LNCAP (cell line): ENCODE measurements at regions not wholly inside any gene's neighbourhood (a gene's known extent, or its start where the extent isn't known, plus 50 kb on each side); places are given as distances from the start of the nearest gene placed in this dataset.

Experiments
- TF ChIP-seq, protein P1 (sequence below): fragments of 450-650 bp; IDR thresholded peaks from 2 replicates; pipeline ENCODE4 v1.5.1; 2017; ENCODE audit warnings: mild to moderate bottlenecking

DNA sequence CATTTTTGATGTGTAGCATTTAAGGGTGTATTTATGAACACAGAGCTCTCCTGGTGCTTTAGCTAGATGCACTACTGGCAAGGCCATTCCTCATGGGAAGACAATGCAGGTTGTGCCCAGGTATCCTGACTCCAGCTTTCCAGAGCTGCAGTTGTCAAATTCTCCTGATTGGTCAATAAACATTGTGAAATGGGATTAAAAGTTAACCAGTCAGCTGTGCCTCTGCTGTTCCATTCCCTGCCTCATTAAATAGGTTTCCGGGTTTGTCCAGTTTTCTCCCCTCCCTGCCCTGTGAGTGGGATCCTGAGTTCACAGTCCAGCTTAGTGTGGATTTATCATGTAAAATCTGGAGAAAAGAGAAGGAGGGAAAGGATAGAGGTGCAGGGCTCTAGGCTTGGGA is 207.3 kb downstream of the SQOR start:
- TF ChIP-seq, protein P1, sequence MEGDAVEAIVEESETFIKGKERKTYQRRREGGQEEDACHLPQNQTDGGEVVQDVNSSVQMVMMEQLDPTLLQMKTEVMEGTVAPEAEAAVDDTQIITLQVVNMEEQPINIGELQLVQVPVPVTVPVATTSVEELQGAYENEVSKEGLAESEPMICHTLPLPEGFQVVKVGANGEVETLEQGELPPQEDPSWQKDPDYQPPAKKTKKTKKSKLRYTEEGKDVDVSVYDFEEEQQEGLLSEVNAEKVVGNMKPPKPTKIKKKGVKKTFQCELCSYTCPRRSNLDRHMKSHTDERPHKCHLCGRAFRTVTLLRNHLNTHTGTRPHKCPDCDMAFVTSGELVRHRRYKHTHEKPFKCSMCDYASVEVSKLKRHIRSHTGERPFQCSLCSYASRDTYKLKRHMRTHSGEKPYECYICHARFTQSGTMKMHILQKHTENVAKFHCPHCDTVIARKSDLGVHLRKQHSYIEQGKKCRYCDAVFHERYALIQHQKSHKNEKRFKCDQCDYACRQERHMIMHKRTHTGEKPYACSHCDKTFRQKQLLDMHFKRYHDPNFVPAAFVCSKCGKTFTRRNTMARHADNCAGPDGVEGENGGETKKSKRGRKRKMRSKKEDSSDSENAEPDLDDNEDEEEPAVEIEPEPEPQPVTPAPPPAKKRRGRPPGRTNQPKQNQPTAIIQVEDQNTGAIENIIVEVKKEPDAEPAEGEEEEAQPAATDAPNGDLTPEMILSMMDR, result no peak

DNA sequence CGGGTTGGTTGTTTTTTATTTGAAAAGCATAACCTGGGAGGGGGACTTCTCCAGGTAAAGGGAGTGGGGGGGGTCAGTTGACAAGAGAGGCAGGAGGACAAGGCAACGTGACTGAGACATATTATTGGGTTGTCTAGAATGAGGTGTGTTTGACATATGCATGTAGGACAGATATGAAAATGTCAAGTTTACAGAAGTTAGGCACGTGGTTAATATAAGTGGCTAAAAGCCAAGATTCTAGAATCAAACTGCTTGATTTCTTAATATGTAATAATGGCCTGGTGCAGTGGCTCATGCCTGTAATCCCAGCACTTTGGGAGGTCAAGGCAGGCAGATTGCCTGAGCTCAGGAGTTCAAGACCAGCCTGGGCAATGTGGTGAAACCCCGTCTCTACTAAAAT is 212.8 kb downstream of the SQOR start:
- TF ChIP-seq, protein P1, result no peak

DNA sequence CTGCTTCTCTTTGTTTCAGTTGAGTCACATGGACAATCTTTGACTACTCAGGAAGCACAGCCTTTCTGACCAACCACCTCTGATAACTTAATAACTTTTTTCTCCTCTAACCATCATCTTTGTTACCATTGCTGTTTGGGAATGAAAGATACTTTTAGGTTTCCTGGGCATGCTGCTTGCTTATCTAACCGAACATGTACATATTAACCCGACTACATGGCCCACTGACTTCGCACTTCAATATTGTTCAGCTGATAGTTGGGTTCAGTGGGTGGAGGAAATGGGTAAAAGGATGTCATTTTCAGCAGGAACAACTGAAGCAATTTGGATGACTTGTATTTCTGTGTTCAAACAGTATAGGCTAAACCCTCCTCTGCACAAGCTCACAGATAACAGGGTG is 214.3 kb downstream of the SQOR start:
- TF ChIP-seq, protein P1, result no peak

DNA sequence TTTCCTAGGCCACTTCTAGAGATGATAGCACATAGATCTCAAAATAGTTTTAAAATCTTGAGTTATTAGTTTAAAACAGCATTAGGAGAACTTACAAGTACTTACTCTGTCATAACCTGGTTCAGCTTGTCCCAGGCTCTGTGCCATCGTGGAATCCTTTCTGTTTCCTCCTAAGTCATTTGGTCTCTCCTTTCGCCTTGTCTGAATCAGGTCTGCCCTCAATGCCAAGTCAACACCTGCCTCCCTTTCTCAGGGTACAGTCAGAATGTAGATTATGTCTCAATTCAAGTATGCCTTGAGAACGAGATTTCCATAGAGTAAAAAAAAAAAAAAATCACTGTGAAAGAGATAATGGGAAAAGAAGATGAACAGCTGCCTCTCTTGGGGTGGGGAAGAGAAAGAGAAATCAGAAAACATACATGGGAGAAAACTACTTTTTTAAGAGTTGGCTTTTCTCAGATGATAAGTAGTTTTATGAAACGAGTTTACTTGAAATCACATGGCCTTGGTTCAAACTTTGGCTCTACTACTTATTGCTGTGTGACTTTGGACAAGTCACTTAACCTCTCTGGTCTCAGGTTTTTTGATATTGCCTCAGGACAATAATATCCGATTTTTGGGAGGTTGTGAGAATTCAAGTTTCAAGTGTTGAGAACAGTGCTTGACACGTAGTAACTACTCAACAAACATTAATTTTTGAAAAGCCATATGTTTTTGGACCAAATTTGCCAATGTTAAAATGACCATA is 219.8 kb downstream of the SQOR start:
- TF ChIP-seq, protein P1, result no peak

DNA sequence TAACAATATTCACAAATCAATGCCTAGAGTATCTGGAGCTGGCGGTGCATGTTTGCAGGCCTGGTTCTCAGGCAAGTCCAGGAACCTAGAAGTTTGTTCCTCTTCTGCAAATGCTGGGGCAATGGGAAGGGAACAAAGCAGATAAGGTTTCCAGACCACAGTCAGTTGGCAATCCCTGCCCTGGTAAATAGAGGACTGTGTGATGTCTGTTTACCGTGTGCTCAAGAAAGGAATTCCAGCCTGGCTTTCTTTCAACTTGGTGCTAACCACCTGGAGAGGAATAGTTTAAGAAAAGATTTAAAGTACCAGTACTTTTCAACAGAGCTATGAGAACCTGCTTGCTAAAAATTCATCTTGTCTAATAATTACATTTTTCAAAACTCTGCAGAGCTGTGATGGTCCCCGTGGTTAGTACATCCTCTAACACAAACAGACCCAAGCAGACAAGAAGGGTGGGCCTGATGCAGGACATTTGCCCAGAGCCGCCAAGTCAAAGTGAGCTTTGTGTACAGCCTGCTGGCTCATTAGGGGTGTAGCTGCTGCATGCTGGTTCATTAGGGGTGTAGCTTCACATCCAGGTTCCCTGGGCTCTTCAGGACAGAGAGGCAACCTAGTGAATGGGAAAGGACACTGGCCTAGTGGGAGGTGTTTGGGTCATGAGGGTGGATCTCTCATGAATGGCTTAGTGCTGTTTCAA is 220.5 kb downstream of the SQOR start:
- TF ChIP-seq, protein P1, result no peak

DNA sequence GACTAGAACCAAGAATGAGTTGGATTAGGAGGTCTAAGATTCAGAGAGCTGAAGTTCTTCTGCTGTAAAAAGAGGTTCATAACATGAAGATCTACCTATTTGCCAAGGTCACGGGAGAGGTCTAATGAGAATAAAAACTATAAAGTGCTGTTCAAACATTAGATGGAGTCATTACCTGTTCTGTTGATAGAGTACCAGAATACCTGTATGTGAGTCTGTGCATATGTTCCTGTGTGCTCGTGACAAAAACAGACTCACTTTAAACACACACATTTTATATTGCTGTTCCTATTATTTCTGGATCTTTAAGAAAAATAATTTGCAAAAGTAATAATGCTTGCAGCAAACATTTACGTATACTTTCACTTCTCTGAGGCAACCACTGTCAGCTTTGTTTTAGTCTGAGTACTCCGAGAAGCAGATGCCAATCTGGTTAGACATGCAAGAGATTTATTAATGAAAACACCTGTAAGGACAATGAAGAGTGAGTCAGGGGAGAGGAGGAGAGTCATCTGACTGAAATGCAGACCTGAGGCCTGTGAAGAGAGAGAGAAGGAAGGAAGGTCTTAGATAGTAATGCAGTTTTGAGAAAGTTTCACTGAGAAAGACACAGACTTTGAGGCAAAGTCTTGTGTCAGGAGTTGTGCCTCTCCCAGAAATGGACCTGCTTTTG is 221.2 kb downstream of the SQOR start:
- TF ChIP-seq, protein P1, result no peak

DNA sequence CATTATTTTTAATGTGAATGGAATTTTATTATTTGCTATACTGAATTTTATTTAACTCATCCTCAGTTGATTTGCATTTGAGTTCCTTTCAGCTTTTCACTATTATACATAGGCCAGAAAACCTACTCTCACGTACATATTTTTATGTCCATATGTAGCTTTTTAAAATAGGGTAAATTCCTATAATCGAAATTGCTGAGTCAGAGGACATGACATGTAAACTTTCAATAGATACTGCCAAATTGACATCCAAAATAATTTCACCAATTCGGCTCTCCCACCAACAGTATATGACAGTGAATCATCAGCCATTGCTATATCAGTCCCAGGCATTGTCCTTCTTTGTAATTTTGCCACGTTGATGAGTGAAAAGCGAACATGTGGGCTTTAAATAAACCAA is 222.5 kb downstream of the SQOR start:
- TF ChIP-seq, protein P1, result no peak
